HG03060 (cell line): ENCODE measurements at regions not wholly inside any gene's neighbourhood (a gene's known extent, or its start where the extent isn't known, plus 50 kb on each side); places are given as distances from the start of the nearest gene placed in this dataset.

Experiments
- ATAC-seq: cut with Tn5 transposase; IDR thresholded peaks from one replicate; pipeline ENCODE4 v1.9.1; 2021; ENCODE audit warnings: low read depth, moderate number of reproducible peaks; ENCODE audit not compliant: unreplicated experiment

DNA sequence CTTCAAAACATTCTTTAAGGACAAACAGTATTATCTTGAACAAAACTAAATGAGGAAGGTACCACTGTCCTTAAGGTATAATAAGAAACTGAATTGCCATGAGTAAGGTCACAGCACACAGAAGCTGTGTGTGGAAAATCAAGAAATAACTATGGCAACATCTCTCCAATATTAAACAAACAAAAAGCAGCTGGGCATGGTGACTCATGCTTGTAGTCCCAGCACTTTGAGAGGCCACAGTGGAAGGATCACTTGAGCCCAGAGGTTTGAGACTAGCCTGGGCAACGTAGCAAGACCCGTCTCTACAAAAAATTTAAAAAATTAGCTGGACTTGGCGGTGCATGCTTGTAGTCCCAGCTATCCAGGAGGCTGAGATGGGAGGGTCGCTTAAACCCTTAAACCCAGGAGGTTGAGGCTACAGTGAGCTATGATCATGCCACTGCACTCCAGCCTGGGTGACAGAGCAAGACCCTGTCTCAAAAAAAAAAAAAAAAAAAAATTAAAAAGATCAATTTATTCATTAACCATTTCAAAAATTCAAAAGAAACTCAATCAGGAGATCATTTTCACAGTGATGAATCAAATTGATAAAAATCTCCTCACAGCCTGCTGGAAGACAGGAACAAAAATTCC lies 195.4 kb downstream of the SKIDA1 start:
- no peak for ATAC-seq

- ATAC-seq: no peak
These were observed 198.0 kb downstream of the SKIDA1 start for GRCh38 chr10:21327289-21327993.

GRCh38 chr10:21326594-21327288 lies 198.7 kb downstream of the SKIDA1 start:
- ATAC-seq: no peak

- no peak for ATAC-seq
These were observed 206.8 kb downstream of the SKIDA1 start for GRCh38 chr10:21318540-21319167.

GRCh38 chr10:21317902-21318301 lies 207.6 kb downstream of the SKIDA1 start:
- ATAC-seq: no peak

DNA sequence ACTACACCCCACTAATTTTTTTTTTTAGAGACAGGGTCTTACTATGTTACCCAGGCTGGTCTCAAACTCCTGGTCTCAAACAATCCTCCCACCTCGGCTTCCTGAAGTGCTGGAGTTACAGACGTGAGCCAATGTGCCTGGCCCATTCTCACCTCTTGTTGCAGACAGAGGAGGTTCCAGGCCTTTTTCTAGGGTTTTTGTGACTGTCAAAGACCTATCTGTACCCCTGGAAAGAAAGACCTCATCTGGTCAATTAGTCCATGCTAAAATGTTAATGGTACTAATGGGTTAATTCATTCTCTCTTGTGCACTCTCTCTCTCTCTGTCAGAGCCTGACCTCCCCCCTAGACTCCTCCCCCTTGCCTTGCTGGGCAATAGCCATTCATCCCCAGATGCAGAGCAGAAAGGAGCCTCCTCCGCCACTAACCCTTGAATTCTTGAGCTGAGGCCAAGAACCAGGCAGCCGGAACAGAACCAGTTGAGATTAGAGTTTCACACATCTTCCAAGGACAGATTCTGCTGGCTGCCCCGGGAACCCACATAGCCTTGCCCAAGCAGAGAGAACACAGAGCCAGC lies 209.7 kb downstream of the SKIDA1 start:
- ATAC-seq: no peak

GRCh38 chr10:21314906-21315644 lies 210.4 kb downstream of the SKIDA1 start:
- no peak for ATAC-seq

- ATAC-seq: no peak
These were observed 211.3 kb downstream of the SKIDA1 start for GRCh38 chr10:21314111-21314626.

DNA sequence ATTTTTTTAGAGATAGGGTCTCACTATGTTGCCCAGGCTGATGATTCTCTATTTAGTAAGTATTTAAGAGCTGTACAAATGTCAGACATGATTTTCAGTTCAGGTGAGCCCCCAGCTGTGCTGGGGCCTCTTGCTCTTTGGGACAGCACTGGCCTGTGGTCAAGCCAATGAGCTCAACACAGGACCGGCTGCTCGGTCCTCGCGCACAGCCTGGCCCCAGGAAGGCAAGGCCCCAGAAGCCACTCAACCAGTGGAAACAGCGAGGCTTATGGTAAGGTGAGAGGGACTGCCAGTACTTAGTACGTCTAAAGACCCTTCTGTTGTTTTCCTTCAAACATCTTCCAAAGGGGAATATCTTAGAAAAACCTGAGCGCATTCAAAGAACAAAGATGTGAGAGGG lies 211.8 kb downstream of the SKIDA1 start:
- no peak for ATAC-seq

DNA sequence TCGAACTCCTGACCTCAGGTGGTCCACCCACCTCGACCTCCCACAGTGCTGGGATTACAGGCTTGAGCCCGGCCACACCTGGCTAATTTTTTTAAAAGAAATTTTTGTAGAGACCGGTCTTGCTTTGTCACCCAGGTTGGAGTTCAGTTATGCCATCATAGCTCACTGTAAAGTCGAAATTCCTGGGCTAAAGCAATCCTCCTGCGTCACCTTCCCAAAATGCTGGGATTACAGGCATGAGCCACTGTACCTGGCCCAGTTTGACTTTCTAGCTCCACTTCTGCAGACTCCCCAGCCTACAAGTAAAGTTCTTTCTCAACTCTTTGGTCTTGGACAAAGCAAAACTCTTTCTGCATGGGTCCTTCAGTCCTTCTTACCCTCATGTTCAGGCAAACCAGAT lies 214.1 kb downstream of the SKIDA1 start:
- ATAC-seq: no peak

DNA sequence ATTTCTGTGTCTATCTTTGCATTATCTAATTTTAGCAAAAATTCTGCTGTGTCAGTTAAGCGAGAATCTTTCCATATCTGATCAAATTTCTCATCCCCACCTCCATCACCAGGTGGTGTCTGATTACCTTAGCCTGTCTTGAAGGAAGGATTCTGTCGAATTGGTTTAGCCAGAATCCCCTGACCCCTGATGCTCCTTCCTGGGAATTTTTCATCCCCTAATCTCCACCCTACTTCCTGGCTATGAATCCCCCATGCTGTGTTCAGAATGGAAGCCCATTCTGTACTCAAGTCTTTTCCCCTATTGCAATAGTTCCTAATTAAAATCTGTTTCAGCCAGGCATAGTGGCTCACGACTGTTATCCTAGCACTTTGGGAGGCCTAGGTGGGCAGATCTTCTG lies 216.1 kb downstream of the SKIDA1 start:
- no peak for ATAC-seq

DNA sequence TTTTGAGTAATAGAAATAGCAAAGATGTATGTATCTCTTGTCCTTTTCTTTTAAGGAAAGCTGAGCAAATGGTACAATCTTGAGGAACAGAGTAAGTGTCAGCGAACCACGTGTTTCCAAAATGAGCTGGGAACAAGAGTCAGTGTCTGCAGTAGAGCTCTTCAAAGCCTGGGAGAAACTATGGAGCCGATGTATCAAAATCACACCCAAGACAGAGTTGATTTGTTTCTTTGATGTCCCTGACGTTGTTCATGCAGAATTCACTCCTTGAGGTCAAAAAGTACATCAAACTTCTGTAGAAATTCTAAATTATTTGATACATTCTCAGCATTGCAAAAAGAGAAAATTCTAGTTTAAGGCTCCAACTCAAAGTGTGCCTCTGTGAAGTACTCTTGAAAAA lies 216.5 kb downstream of the SKIDA1 start:
- ATAC-seq: no peak

GRCh38 chr10:21308018-21308417 lies 217.5 kb downstream of the SKIDA1 start:
- ATAC-seq: no peak

- ATAC-seq: no peak
These were observed 220.9 kb downstream of the SKIDA1 start for GRCh38 chr10:21304608-21305007.

- no peak for ATAC-seq
These were observed 221.3 kb downstream of the SKIDA1 start for GRCh38 chr10:21304198-21304597.

DNA sequence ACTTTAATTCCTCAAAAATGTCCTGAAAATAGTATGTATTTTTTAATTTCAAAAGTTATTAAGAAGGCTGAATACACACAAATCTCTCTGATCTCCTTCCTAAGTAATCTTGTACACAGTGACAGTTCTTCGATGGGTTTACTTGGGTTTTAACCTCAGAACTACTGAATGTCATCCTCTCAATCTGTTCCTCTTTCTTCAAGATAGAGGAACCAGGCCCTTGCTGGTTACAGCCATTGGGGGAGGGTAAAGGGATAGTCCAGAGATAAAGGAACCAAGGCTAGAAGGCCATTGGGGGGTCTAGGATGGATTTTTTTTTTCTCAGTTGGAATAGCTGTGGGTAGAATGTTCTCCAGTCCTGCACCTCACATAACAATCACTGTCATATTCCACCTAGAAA lies 224.9 kb downstream of the SKIDA1 start:
- ATAC-seq: no peak

DNA sequence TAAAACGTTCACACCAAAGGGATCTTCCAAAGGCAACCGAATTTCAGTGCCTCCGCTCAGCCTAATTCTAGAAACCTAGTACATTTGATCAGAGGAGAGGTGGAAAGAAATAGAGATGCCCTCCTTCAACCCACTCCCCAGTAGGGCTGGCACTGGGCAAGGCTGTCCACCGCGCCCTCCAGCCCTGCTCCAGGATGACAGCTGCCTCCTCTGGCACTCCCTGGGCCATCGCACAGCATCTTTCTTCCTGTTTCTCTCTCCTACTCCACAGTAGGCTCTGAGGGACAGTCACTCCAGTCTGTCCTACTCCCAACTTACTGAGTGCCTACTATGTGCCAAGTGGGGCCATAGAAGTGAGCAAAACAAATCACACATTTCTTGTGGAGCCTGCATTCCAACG lies 226.2 kb downstream of the SKIDA1 start:
- no peak for ATAC-seq

DNA sequence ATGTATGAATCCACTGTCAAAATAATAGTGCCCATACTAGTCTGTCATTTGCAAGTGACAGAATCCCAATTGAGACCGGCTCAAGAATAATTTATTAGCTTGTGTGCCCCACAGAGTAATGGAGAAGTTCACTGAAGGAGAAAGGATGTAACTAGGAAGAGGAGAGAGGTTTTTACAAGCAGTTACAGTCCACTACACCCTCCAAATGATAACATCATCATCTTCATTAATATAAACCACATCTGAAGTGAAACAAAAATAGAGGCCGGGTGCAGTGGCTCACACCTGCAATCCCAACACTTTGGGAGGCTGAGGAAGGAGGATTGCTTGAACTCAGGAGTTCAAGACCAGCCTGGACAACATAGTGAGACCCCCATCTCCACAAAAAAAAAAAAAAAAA lies 226.8 kb downstream of the SKIDA1 start:
- no peak for ATAC-seq

DNA sequence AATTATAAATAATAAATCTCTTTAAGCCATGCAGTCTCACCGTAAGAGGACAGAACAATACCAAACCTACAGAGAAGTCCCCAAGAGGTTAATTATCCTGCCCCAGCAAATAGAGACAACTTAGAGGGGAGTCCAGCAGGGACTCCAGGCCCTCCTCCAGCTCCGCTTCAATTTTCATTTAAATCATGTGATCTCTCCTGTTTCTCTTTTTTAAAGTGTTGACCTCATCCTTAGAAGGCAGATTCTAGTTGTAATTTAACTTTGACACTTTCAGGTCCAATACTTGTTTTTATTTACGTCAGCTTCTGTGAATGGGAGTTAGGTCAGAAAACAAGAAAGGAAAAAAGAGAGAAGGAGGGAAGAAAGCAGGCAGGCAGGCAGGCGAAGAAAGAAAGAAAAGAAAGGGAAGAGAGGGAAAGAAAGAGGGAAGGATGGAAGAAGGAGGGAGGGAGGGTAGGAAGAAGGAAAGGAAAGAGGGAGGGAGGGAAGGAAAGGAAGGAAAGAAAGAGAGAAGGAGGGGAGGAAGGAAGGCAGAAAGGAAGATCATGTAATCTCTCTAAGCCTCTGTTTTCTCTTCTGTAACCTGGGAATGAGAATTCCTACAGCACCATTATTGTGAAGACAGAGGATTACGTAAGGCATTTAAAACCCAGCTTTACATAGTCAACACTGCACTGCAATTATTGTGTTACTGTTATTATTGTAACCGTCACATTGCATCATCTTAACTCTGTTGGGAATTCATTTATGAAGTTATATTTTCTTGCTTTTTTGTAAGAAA lies 227.7 kb downstream of the SKIDA1 start:
- no peak for ATAC-seq
